ENCODE measurements at regions not wholly inside any gene's neighbourhood (a gene's known extent, or its start where the extent isn't known, plus 50 kb on each side); places are given as distances from the start of the nearest gene placed in this dataset.

DNA sequence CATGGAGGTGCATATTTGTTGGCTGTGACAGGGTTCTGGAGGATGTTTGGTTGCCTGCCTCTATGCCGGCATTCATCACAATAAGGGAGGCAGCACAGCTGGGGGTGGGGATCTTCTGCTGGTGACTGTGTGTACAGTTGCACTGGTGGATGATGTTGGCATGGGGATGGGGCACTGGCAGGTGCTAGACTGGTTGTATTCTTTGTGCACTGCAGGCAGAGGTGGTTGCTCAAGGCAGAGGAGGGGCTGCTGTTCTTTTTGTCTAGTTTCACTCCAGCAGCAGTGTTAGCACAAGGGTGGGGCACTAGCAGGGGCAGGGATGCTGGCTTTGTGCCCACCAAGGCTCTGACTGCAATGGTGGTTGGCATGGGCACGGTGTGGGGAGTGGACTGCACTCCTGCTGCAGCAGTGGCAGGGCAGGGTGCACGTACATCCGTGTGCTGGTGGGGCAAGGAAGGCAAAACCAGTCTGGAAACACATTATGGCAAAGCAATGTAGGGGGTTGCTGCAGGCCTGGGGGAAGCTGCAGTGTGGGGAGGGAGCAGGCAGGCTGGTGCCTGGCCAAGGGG is 69.3 kb downstream of the ISOC1 start:
- ATAC-seq (no peak), DNase-seq (no peak)
- intact Hi-C loops (cut with DNase I, micrococcal nuclease): no loop called here

DNA sequence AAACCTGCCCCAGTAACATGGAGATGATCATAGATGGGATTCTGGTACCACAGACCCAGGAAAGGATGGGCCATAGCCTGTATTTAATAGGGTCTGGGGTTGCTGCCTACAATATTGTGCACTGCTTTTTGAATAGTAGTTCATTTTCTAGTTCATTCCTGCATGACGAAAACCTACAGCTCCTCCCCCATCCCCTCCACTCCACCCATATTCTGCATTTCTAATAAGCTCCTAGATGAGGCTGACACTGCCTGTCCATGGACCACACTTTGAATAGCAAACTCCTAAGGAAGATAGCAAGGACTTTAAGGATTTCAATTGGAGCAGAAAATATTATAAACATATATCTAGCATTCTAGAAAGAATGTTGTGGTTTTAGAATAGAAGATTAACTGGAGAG is 75.5 kb downstream of the ISOC1 start:
- ATAC-seq (no peak), DNase-seq (no peak)
- intact Hi-C loops (cut with DNase I, micrococcal nuclease): no loop called here

GRCh38 chr5:129171194-129171944 is 76.8 kb downstream of the ISOC1 start:
- DNase-seq (no peak), ATAC-seq (no peak)
- intact Hi-C loops (cut with DNase I, micrococcal nuclease): no loop called here

- intact Hi-C loops (cut with DNase I, micrococcal nuclease): no loop called here
- DNase-seq (no peak), ATAC-seq (no peak)
Measured at GRCh38 chr5:129172580-129172979, 78.0 kb downstream of the ISOC1 start.

GRCh38 chr5:129173771-129174170 is 79.2 kb downstream of the ISOC1 start:
- intact Hi-C loops (cut with DNase I, micrococcal nuclease): no loop called here
- ATAC-seq: no peak
- no peak for DNase-seq

GRCh38 chr5:129174480-129174879 is 79.9 kb downstream of the ISOC1 start:
- ATAC-seq: no peak
- intact Hi-C loops (cut with DNase I, micrococcal nuclease): no loop called here
- no peak for DNase-seq

- no peak for DNase-seq
- intact Hi-C loops (cut with DNase I, micrococcal nuclease): no loop called here
- ATAC-seq: no peak
Measured at GRCh38 chr5:129177451-129177850, 82.9 kb downstream of the ISOC1 start.

- DNase-seq (no peak), ATAC-seq (no peak)
- intact Hi-C loops (cut with DNase I, micrococcal nuclease): no loop called here
Measured at GRCh38 chr5:129199308-129199707, 104.8 kb downstream of the ISOC1 start.

GRCh38 chr5:129204525-129204924 is 110.0 kb downstream of the ISOC1 start:
- ATAC-seq (no peak), DNase-seq (no peak)
- intact Hi-C loops (cut with DNase I, micrococcal nuclease): no loop called here

DNA sequence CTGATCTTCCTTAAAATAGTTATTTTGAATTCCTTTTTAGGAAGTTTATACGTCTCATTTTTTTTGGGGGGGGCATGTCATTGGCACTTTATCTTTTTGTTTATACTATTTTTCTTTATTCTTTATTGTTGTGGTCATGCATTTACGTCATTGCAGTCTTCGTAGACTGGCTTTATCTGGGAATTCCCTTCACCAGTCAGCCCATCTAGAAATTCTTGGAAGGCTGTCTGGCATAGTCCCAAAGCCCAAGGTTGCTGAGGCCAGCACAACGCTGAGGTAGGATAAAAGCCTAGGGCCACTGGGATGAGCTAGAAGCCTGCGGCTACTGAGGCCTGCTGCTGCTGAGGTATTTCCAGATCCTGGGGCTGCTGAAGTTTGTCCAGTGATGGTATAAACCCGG is 121.5 kb downstream of the ISOC1 start:
- ATAC-seq (no peak), DNase-seq (no peak)
- intact Hi-C loops (cut with DNase I, micrococcal nuclease): no loop called here

GRCh38 chr5:129217179-129217578 is 122.6 kb downstream of the ISOC1 start:
- DNase-seq: no peak
- no peak for ATAC-seq
- intact Hi-C loops (cut with DNase I, micrococcal nuclease): no loop called here

DNA sequence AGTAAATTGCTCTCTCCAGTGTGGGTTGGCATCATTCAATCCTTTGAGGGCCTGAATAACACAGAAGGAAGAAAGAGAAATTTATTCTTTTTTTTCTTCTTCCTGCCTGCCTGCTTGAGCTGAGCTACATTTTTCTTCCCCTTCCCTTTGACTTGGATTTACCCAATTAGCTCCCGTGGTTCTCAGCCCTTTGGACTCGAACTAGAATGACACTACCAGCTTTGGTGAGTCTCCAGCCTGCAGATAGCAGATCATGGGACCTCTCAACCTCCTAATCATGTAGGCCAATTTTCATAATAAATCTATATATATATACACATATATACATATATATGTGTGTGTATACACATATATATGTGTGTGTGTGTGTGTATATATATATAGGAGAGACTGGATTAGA is 128.6 kb downstream of the ISOC1 start:
- ATAC-seq (no peak), DNase-seq (no peak)
- intact Hi-C loops (cut with DNase I, micrococcal nuclease): no loop called here

DNA sequence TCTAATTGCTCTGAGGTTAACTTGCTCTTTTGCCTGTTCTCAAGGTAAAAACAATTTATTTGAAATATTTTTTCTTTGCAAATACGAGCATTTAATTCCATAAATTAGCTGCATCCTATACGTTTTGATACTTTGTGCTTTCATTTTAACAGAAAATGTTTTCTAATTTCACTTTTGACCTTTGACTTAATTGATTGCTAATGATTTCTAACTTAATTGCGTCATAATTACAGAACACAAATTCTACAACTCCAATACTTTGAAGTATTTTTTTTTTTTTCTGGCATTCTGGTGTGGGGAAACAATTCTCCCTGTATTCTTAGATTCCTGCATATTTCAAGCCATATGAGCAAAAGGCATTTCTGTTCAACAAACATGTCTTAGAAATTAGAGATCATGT is 134.0 kb downstream of the ISOC1 start:
- DNase-seq (no peak), ATAC-seq (no peak)
- intact Hi-C loops (cut with DNase I, micrococcal nuclease): no loop called here

DNA sequence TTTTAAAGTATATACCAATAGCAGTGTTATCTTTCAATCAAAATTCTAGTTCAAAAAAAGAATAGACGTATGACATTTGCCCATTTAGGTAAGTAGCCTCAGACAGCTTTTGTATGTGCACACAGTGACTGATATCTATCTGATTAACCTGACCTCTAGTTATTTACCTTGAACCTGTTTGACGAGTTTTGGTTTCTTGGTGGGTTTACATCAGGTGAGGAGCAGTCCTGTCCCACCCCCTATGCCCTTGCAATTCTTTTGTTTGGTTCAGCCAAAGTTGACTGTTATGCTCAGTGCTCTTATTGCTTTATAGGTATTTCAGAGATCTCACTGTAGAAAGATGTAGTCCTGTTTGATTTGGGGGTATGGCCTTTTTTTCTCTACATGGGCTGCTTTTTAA is 147.2 kb downstream of the ISOC1 start:
- intact Hi-C loops (cut with DNase I, micrococcal nuclease): no loop called here
- DNase-seq (no peak), ATAC-seq (no peak)

DNA sequence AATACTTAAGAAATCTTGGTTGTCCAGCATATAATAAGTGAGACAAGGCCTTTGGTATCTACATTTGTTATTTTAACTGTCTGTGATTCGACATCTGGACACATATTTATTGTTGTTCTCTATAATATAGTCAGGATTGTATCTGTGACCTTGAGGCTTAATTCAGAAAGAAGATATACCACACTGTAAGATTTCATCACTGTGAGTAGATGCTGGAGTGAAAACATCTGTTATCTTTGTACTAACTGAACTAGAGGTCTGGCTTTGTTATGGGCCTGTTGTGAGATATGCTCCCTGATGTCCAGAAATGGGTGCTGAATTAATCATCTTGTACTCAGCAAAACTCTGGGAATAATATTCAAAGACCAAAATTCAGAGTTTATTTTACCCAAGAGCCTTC is 148.5 kb downstream of the ISOC1 start:
- DNase-seq: no peak
- no peak for ATAC-seq
- intact Hi-C loops (cut with DNase I, micrococcal nuclease): no loop called here

GRCh38 chr5:129244478-129244877 is 149.9 kb downstream of the ISOC1 start:
- intact Hi-C loops (cut with DNase I, micrococcal nuclease): no loop called here
- ATAC-seq (no peak), DNase-seq (no peak)

GRCh38 chr5:129245489-129245888 is 150.9 kb downstream of the ISOC1 start:
- intact Hi-C loops (cut with DNase I, micrococcal nuclease): no loop called here
- no peak for DNase-seq
- ATAC-seq: no peak

DNA sequence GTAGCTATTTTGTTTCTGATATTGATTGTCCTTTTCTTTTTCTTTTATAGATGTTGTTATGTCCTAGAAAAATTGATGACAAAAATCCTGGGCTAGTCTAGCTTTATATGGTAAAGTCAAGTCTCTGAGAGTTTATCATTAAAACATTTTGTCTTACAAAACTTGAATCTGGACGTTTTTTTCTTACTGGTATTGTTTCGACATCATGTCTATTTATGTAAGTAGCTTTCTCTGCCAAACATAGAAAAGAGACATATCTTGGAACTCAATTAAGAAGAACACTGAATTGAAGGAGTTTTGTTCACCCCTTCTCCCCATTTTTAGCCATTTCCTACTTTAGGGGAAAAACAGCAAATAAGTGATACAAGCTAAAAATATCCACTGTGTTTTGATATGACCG is 151.5 kb downstream of the ISOC1 start:
- ATAC-seq (no peak), DNase-seq (no peak)
- intact Hi-C loops (cut with DNase I, micrococcal nuclease): no loop called here

GRCh38 chr5:129249886-129250285 is 155.3 kb downstream of the ISOC1 start:
- DNase-seq (no peak), ATAC-seq (no peak)
- intact Hi-C loops (cut with DNase I, micrococcal nuclease): no loop called here

DNA sequence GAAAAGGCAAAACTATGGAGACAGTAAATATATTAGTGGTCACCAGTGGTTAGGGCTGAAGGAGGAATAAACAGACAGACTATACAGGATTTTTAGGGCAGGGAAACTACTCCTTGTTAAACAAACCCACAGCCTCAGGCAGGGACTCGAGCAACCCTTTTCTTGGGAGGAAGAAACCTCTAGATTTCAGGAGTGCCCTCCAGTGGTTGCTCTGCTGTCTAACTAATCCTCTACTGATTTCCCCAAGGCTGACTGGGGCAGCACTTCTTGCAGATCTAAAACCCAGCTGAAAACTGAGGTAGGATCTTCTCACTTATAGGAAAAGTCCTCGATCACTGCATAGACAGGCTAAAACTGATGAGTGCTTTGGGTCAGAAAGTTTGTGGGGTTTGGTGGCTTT is 176.8 kb downstream of the ISOC1 start:
- DNase-seq (no peak), ATAC-seq (no peak)
- intact Hi-C loops (cut with DNase I, micrococcal nuclease): no loop called here

GRCh38 chr5:129284010-129284409 is 176.1 kb upstream of the ADAMTS19 start:
- DNase-seq (no peak), ATAC-seq (no peak)
- intact Hi-C loops (cut with DNase I, micrococcal nuclease): no loop called here
